Stimulated activated naive CD8-positive, alpha-beta T cell treated with anti-CD3 and anti-CD28 coated beads, Interleukin-15, Interleukin-2, amounts not matched to agents 100 ng/mL and 50 ng/mL, for 24 hours (primary cell): ENCODE measurements at regions not wholly inside any gene's neighbourhood (a gene's known extent, or its start where the extent isn't known, plus 50 kb on each side); places are given as distances from the start of the nearest gene placed in this dataset.

ENCODE experiments used
- H3K27ac Mint-ChIP-seq: one replicate; pipeline ENCODE4 v1.8.0; 2021; ENCODE audit warnings: mild to moderate bottlenecking, mixed read lengths
- H3K27me3 Mint-ChIP-seq: one replicate; pipeline ENCODE4 v1.8.0; 2021; ENCODE audit warnings: mixed read lengths
- H3K36me3 Mint-ChIP-seq: one replicate; pipeline ENCODE4 v1.8.0; 2021; ENCODE audit warnings: low read depth, mixed read lengths
- H3K4me1 Mint-ChIP-seq: one replicate; pipeline ENCODE4 v1.8.0; 2021; ENCODE audit warnings: low read depth, mixed read lengths
- H3K4me3 Mint-ChIP-seq: one replicate; pipeline ENCODE4 v1.8.0; 2021; ENCODE audit warnings: mild to moderate bottlenecking, mixed read lengths
- H3K9me3 Mint-ChIP-seq: one replicate; pipeline ENCODE4 v1.8.0; 2021; ENCODE audit warnings: mixed read lengths

DNA sequence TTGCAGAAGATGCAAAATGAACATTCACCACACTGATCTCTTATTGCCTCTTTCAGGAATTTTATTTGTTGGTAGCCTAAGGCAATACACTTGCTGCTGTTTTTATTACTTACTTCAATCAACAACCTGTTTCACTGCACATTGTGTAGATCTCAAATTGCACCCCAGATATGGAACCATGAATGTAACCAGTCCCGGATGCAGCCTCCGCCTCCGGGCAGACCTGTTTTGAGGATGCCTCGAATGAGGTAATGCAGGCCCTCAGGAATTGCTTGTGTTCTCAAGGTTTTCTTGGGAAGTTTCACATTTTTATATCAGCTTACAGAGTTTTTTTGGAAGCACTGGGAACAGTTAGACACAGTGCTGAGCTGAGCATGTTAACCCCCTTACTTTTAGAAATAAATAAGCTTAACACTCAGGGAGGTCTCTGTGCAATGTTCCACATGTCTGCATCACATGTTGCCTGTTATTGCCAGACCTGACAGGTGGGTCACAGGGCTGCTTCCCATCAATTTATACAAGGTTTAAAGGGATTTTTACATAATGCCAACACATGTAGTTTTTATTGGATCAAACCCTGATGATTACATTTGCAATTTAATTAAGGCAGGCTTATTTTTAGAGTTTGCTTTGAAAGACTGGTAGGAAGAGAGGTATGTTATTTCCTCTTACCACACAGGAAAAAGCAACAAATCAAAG, 193.1 kb upstream of the POM121L12 start:
- H3K9me3 Mint-ChIP-seq: peaks cover 18% of the 10 kb centered on the region
- no peaks in the 10 kb centered on the region for H3K4me1 Mint-ChIP-seq
- H3K36me3 Mint-ChIP-seq: no peaks in the 10 kb centered on the region
- H3K4me3 Mint-ChIP-seq: no peak overlapping the region
- H3K27ac Mint-ChIP-seq: no peak overlapping the region
- no peaks in the 10 kb centered on the region for H3K27me3 Mint-ChIP-seq

DNA sequence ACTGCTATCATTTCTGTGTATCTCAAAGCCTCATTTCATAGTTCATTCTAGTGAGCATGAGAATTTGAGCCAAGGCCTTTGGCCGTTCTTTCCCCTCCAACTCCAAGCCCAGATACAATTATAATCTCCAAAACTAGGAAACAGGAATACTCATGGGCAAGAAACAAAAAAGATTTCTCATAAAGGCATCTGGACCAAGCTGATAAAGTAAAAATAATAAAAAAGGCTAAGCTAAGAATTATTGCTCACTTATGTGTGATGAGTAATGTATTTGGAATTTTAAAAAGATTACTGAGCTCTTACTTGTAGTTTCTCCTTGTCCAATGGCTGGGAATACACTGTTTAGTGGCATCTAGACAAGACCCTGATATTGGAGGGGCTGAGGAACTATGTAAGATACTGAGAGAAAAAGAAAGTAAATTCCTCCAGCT, 196.4 kb upstream of the POM121L12 start:
- no peaks in the 10 kb centered on the region for H3K27me3 Mint-ChIP-seq
- peaks cover 19% of the 10 kb centered on the region for H3K9me3 Mint-ChIP-seq
- H3K4me1 Mint-ChIP-seq: no peaks in the 10 kb centered on the region
- no peak overlapping the region for H3K4me3 Mint-ChIP-seq
- no peaks in the 10 kb centered on the region for H3K36me3 Mint-ChIP-seq
- no peak overlapping the region for H3K27ac Mint-ChIP-seq

DNA sequence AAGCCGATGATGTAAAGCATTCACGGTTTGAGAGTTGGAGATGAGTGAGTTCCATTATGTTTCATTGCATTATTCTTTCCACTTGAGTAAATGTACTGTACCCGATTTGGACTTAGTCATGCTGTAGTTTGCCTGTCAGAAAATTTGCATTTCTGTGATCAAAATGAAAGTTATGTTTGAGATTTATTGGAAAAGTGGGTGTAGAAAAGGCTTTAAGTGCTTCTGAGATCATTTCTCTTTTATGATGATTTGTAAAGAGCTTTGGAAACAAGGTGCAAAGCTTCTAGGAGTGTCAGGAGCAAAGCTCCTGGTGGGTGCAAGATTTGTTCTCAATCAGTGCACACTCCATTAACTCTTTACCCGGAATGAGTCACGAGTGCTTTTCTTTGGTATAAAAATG, 204.1 kb upstream of the POM121L12 start:
- Mint-ChIP-seq H3K4me3 (no peak overlapping the region), H3K27ac (no peak overlapping the region), H3K36me3 (no peaks in the 10 kb centered on the region), H3K27me3 (no peaks in the 10 kb centered on the region), H3K4me1 (no peaks in the 10 kb centered on the region), H3K9me3 (peaks cover 22% of the 10 kb centered on the region)

DNA sequence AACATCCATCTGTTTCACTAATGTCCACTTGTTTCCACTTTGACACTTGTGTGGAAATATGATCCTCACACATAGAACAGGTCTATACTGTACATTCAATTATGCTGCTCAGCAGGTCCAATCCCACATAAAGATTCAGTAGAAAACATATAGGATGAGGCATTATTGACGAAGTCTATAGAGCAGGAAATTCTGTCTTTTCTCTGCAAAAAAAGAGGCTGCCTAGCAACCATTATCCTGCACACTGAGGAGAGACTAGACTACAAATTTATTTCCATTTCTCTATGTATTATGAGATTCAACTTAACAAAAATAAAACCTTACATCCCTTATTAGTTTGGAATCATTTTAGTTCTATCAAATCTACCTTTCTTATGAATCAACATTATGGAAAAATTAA, 204.6 kb upstream of the POM121L12 start:
- Mint-ChIP-seq H3K27me3 (no peaks in the 10 kb centered on the region), H3K9me3 (peaks cover 25% of the 10 kb centered on the region), H3K36me3 (no peaks in the 10 kb centered on the region), H3K4me1 (no peaks in the 10 kb centered on the region), H3K4me3 (no peak overlapping the region), H3K27ac (no peak overlapping the region)

DNA sequence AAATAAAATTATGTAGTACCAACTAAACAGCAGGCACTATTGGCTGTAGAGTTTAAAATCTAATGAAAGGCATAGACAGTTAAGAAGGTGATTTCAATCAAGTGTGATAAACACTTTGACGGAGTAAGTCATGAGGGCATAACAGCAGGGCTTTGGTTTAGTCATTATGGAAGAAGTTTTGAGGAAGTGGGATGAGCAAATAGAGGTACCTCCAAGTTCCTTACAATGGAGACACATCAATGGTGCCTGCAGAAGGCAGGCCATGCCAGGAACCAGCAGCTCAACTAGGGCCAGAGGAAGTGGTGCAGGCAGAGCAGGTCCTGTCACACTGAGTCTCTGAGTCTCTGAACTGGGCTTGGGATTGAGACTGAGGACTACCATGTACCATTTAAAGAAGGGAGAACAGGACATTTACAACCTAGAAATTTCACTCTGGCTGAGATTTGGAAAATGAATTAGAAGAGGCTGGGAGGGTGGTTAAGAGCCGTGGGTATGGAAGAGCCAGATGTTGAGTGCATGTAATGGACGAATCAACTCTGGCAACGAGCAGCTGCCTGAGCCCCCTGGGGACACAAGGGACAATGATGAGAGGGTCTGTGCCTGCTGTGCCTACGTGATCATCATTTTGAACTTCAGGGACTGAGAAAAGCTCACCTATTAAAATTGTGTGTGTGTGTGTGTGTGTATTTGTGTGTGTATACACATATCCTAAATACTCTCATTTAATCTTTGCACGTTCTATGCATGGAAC, 208.7 kb upstream of the POM121L12 start:
- Mint-ChIP-seq H3K9me3 (peaks cover 45% of the 10 kb centered on the region), H3K27ac (no peak overlapping the region), H3K4me3 (no peak overlapping the region), H3K4me1 (no peaks in the 10 kb centered on the region), H3K27me3 (no peaks in the 10 kb centered on the region), H3K36me3 (no peaks in the 10 kb centered on the region)

DNA sequence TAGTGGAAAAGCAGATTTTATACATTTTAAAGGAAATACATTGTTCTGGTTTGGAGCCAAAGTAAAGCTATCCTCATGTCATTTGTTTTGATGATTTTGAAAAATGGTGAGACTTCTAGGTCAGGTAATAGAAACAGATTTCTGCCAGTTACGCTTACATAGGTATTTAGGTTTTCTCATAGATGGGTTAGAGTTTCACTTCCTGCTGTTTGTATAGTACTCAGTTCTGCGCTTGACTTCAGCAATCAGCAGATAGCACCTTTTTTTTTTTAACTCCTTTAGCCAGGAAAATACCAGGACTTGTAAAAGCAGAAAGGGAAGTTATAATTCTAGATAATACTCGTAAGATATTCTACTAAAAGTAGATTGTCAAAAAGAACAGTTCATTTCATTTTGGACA, 209.8 kb upstream of the POM121L12 start:
- Mint-ChIP-seq H3K36me3 (no peaks in the 10 kb centered on the region), H3K27ac (no peak overlapping the region), H3K9me3 (peaks cover 45% of the 10 kb centered on the region)

DNA sequence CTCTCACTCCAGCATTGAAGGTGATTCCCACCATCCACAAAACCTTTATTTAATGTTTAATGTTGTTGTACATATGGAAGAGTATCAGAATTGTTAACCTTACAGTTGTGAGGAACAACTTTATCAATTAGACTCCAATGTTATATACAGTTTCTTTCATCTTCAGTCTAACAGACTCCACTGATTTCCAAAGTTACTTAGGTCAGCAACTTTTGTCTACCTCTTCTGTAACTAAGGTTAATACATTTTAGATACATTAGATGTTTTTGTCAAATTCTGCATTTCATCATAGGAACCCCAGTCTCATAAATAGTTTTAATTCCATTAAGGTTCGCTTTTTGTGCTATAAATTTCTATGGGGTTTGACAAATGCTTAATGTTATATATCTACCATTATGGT, 223.9 kb upstream of the POM121L12 start:
- H3K36me3 Mint-ChIP-seq: no peaks in the 10 kb centered on the region
- H3K27ac Mint-ChIP-seq: no peak overlapping the region
- H3K27me3 Mint-ChIP-seq: no peaks in the 10 kb centered on the region
- H3K4me3 Mint-ChIP-seq: no peak overlapping the region
- H3K4me1 Mint-ChIP-seq: no peaks in the 10 kb centered on the region
- peaks cover 23% of the 10 kb centered on the region for H3K9me3 Mint-ChIP-seq

More for the DNA sequence above, 209.8 kb upstream of the POM121L12 start:
- Mint-ChIP-seq H3K27me3 (no peaks in the 10 kb centered on the region), H3K4me3 (no peak overlapping the region), H3K4me1 (no peaks in the 10 kb centered on the region)

DNA sequence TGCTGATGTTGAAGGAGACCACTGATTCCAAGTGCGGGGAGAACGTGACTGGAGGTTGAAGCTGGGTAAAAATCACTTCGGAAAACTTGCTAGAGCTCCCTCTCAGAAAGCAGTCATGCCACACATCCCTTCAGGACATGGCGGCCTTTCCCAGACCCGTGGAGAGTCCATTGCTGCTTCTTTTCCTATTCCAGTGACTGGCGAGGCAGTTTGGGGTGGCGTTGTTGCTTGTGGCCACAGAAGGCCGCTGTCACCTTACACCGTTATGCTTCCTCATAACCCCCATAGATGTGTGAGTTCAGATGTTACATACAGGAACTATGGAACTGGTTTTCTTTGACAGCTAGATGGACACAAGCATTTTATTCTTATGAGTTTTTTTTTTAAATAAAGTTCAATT, 235.6 kb upstream of the POM121L12 start:
- Mint-ChIP-seq H3K27me3 (no peaks in the 10 kb centered on the region), H3K9me3 (peaks cover 24% of the 10 kb centered on the region), H3K4me1 (no peaks in the 10 kb centered on the region), H3K4me3 (no peak overlapping the region), H3K36me3 (no peaks in the 10 kb centered on the region), H3K27ac (no peak overlapping the region)

DNA sequence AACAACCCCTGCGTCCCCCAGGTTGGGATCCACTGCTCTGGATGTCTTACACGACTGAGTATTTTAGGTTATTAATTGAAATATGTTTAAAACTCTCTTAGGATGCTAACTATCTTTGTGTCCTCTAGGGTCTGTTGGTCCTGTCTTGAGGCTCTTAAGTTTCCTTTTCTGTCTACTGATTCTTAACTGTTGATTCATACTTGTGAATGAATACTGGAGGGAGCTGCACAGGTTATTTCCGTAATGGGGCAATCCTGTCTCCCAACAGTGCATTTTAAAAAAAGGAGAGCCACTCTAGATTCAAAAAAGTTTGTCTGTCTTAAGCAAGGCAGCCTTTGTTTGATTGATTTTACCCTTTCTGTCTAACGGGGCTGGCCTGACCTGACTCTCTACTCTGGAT, 237.6 kb upstream of the POM121L12 start:
- H3K27me3 Mint-ChIP-seq: no peaks in the 10 kb centered on the region
- H3K36me3 Mint-ChIP-seq: no peaks in the 10 kb centered on the region
- H3K9me3 Mint-ChIP-seq: peaks cover 28% of the 10 kb centered on the region
- no peak overlapping the region for H3K4me3 Mint-ChIP-seq
- no peak overlapping the region for H3K27ac Mint-ChIP-seq
- H3K4me1 Mint-ChIP-seq: no peaks in the 10 kb centered on the region

DNA sequence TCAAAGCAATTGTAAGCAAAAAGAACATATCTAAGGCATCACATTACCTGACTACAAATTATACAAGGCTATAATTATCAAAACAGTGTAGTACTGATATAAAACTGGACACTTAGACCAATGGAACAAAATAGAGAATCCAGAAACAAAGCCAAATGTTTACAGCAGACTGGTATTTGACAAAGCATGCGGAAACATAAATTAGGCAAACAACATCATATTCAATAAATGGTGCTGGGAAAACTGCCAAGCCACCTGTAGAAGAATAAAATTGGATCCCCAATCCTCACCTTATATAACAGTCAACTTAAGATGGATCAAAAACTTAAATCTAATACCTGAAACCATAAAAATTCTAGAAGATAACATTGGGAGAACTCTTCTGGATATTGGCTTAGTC, 240.8 kb upstream of the POM121L12 start:
- Mint-ChIP-seq H3K36me3 (no peaks in the 10 kb centered on the region), H3K9me3 (peaks cover 26% of the 10 kb centered on the region), H3K4me1 (no peaks in the 10 kb centered on the region), H3K27ac (no peak overlapping the region), H3K27me3 (no peaks in the 10 kb centered on the region), H3K4me3 (no peak overlapping the region)

DNA sequence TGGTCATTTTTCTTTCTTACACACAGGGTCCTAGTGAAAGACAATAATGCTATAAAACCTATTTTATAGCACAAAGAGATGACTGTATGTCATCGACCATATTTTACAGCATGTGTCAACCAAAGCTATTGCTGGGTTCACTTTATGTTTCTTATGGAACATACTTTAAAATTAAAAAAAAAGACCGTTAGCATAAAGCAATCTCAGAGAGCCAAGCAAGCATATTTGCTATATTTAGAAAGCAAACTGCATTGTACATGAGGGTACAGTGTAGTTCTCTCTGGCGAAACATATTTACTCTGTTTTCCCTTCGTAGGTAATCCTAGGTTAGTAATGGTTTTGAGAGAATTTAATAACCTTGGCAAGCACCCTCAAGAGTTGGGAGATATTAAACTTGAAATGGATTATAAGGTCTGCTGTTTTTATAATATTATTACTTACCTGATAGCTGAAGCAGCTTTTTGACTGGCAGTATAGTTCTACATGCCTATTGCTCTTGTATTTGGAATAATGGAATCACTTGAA, 244.2 kb upstream of the POM121L12 start:
- Mint-ChIP-seq H3K4me3 (no peak overlapping the region), H3K9me3 (peaks cover 10% of the 10 kb centered on the region), H3K4me1 (no peaks in the 10 kb centered on the region), H3K27ac (no peak overlapping the region), H3K27me3 (no peaks in the 10 kb centered on the region), H3K36me3 (no peaks in the 10 kb centered on the region)

DNA sequence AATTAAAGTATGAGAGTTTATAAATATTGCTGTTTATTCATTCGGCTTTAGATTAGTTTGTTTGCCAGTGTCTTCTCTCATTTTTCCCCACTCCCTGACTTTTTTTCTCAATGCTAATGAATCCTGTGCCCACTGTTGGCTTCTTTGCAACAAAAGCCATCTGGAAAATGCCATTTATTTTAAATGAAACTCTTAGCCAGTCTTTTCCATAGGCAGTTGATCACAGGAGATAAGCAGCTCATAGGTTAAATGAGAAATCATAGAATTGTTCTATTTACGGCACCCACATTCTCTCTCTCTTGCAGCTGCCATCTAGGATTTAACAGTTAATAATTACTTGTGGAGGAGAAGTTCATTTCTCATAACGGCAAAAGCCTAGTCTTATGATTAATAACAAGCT, 249.3 kb upstream of the POM121L12 start:
- Mint-ChIP-seq H3K27me3 (no peaks in the 10 kb centered on the region), H3K9me3 (peaks cover 18% of the 10 kb centered on the region), H3K4me3 (no peak overlapping the region), H3K27ac (no peak overlapping the region), H3K4me1 (no peaks in the 10 kb centered on the region), H3K36me3 (no peaks in the 10 kb centered on the region)

DNA sequence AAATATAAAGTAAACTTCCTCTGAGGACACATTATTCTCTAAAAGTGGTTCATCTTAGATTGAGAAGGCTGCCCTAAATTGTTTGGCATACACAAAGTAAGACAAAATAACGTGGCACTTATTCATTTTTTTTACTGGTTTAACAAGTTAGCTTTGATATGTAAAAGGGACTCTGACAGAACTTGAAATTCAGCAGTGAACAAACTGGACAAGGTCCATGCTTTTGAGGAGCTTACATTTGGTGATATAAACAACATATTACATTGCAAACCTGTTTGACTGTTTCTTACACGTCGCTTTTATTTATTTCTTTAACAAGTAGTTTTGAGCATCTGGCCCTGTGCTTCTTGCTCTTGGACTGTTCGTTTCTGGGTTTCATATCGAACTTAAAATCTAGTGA, 253.1 kb upstream of the POM121L12 start:
- H3K27me3 Mint-ChIP-seq: no peaks in the 10 kb centered on the region
- no peaks in the 10 kb centered on the region for H3K4me1 Mint-ChIP-seq
- no peaks in the 10 kb centered on the region for H3K36me3 Mint-ChIP-seq
- no peak overlapping the region for H3K4me3 Mint-ChIP-seq
- peaks cover 32% of the 10 kb centered on the region for H3K9me3 Mint-ChIP-seq
- no peak overlapping the region for H3K27ac Mint-ChIP-seq

DNA sequence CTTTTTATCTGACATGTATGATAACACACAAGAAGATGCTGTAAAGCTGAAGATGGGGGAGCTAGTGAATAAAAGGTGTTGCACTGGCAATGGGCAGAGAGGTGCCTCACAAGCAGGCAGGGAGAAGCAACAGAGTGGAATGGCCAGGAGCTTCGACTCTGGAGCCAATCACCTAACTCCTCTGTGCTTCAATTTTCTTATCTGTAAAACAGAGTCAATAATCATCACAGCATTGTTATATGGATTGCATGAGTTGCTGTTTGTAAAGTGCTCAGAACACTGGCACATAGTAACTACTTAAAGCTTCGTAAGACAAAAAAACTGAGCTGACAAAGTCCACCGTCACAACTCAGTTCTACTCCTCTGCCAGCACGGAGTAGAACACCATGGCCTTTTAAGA, 254.2 kb upstream of the POM121L12 start:
- Mint-ChIP-seq H3K4me3 (no peak overlapping the region), H3K36me3 (no peaks in the 10 kb centered on the region), H3K9me3 (peaks cover 40% of the 10 kb centered on the region), H3K4me1 (no peaks in the 10 kb centered on the region), H3K27me3 (no peaks in the 10 kb centered on the region), H3K27ac (no peak overlapping the region)

DNA sequence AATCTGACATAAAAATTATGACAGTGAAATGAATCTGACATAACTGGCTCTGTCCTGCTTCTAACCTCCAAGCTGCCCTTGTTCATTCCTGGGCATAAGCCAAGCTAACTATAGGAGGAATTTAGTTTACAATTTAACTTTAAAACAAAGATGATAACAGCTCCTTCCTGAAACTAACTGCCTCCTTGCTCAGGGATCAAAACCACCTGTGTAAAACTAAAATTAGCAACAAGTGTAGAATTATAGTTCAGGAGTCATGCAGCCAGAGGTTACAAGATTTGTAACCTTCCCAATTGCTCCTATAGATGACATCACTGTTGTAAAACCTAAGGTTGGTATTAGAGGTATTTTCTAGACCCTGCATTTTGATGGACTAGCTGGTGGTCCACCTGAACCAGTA, 256.4 kb upstream of the POM121L12 start:
- H3K27ac Mint-ChIP-seq: no peak overlapping the region

More for the DNA sequence above, 256.4 kb upstream of the POM121L12 start:
- peaks cover 33% of the 10 kb centered on the region for H3K9me3 Mint-ChIP-seq
- H3K36me3 Mint-ChIP-seq: no peaks in the 10 kb centered on the region
- H3K4me3 Mint-ChIP-seq: no peak overlapping the region
- no peaks in the 10 kb centered on the region for H3K4me1 Mint-ChIP-seq
- H3K27me3 Mint-ChIP-seq: no peaks in the 10 kb centered on the region
